ENCODE measurements at regions not wholly inside any gene's neighbourhood (a gene's known extent, or its start where the extent isn't known, plus 50 kb on each side); places are given as distances from the start of the nearest gene placed in this dataset.
A peak's percentile ranks its signal among the peaks of the same experiment; 100 is the strongest.

- peak; percentile 47 for DNase-seq
Measured at GRCh38 chr2:8573234-8573941, 108.5 kb upstream of the ID2 start.

- no peak for DNase-seq
Measured at GRCh38 chr2:8573942-8574195, 108.0 kb upstream of the ID2 start.

GRCh38 chr2:8574196-8575037, 107.4 kb upstream of the ID2 start:
- DNase-seq: no peak

GRCh38 chr2:8575038-8575833, 106.6 kb upstream of the ID2 start:
- DNase-seq: no peak

- no peak for DNase-seq
Measured at GRCh38 chr2:8575834-8576423, 105.9 kb upstream of the ID2 start.

GRCh38 chr2:8576525-8577167, 105.2 kb upstream of the ID2 start:
- DNase-seq: no peak

GRCh38 chr2:8577573-8577972, 104.3 kb upstream of the ID2 start:
- no peak for DNase-seq

GRCh38 chr2:8578335-8579244, 103.3 kb upstream of the ID2 start:
- DNase-seq: no peak

GRCh38 chr2:8579485-8580085, 102.3 kb upstream of the ID2 start:
- no peak for DNase-seq

- no peak for DNase-seq
Measured at GRCh38 chr2:8580316-8581233, 101.3 kb upstream of the ID2 start.

- DNase-seq: no peak
Measured at GRCh38 chr2:8581234-8581561, 100.7 kb upstream of the ID2 start.

GRCh38 chr2:8581601-8582041, 100.2 kb upstream of the ID2 start:
- DNase-seq: no peak

GRCh38 chr2:8582191-8582590, 99.7 kb upstream of the ID2 start:
- DNase-seq: no peak

- no peak for DNase-seq
Measured at GRCh38 chr2:8582651-8583399, 99.0 kb upstream of the ID2 start.

- DNase-seq: no peak
Measured at GRCh38 chr2:8583400-8584173, 98.3 kb upstream of the ID2 start.

- no peak for DNase-seq
Measured at GRCh38 chr2:8584174-8585066, 97.4 kb upstream of the ID2 start.

GRCh38 chr2:8586457-8587051, 95.3 kb upstream of the ID2 start:
- DNase-seq: no peak

Measured in NCI-H1105 (cell line).